Natural killer cell (primary cell): ENCODE measurements at regions not wholly inside any gene's neighbourhood (a gene's known extent, or its start where the extent isn't known, plus 50 kb on each side); places are given as distances from the start of the nearest gene placed in this dataset.

Source experiments
- ATAC-seq, 3 donors: fragments of 150-1000 bp in 2 of 3; fragments of 200-7000 bp in 1 of 3; cut with Tn5 transposase; 1 replicate in 1 of 3; 2 replicates in 2 of 3; pipeline ENCODE4 v1.10.0; 2021; ENCODE audit warnings: mild to moderate bottlenecking in 2 of 3, moderate library complexity in 2 of 3
- DNase-seq, 2 donors: peaks; one replicate each; pipeline versions ENCODE4 v3.0.0 to v3.0.0-alpha.2; 2013 to 2021; ENCODE audit warnings: mixed read lengths in 1 of 2
- H3K27ac ChIP-seq: one replicate; pipeline ENCODE4 v1.5.1; 2013; ENCODE audit warnings: mild to moderate bottlenecking, low read length
- H3K27me3 ChIP-seq: one replicate; pipeline ENCODE4 v1.6.1; 2013; ENCODE audit warnings: low read length; ENCODE audit not compliant: control insufficient read depth, insufficient read depth
- H3K36me3 ChIP-seq: one replicate; pipeline ENCODE4 v1.6.1; 2013; ENCODE audit warnings: low read length; ENCODE audit not compliant: control insufficient read depth, insufficient read depth
- H3K4me1 ChIP-seq: one replicate; pipeline ENCODE4 v1.6.1; 2013; ENCODE audit warnings: low read length; ENCODE audit not compliant: control insufficient read depth, insufficient read depth
- H3K4me3 ChIP-seq: one replicate; pipeline ENCODE4 v1.5.1; 2013; ENCODE audit warnings: low read length
- H3K9me3 ChIP-seq: one replicate; pipeline ENCODE4 v1.6.1; 2013; ENCODE audit warnings: low read length; ENCODE audit not compliant: control insufficient read depth, insufficient read depth
- H3K27ac Mint-ChIP-seq, 2 donors: one replicate each; pipeline ENCODE4 v1.8.0; 2022; ENCODE audit warnings: mild to moderate bottlenecking in 2 of 2, mixed read lengths in 2 of 2, moderate library complexity in 1 of 2
- H3K27me3 Mint-ChIP-seq, 2 donors: one replicate each; pipeline ENCODE4 v1.8.0; 2022; ENCODE audit warnings: low read depth in 2 of 2, mixed read lengths in 2 of 2
- H3K36me3 Mint-ChIP-seq: one replicate; pipeline ENCODE4 v1.8.0; 2022; ENCODE audit warnings: mixed read lengths
- H3K4me1 Mint-ChIP-seq, 2 donors: one replicate each; pipeline ENCODE4 v1.8.0; 2022; ENCODE audit warnings: mixed read lengths in 2 of 2
- H3K4me3 Mint-ChIP-seq: one replicate; pipeline ENCODE4 v1.8.0; 2022; ENCODE audit warnings: mild to moderate bottlenecking, moderate library complexity, mixed read lengths
- H3K9me3 Mint-ChIP-seq, 2 donors: one replicate each; pipeline ENCODE4 v1.8.0; 2022; ENCODE audit warnings: mixed read lengths in 2 of 2
- WGBS: methylation state at CpG from one replicate; pipeline ENCODE4 v1.1.7; 2013; ENCODE audit warnings: missing lambda C conversion rate; ENCODE audit not compliant: insufficient coverage; 5-methylcytosine and 5-hydroxymethylcytosine counted together
- intact Hi-C: fragments of 100-400 bp; cut with micrococcal nuclease; formaldehyde crosslinking; loops from one replicate; pipeline ENCODE4 v1.14.2; 2022
- TF ChIP-seq, protein P1 (sequence below): fragments of 200-600 bp; IDR thresholded peaks from one replicate; pipeline ENCODE4 v1.8.0; 2022; ENCODE audit warnings: antibody characterized with exemption

DNA sequence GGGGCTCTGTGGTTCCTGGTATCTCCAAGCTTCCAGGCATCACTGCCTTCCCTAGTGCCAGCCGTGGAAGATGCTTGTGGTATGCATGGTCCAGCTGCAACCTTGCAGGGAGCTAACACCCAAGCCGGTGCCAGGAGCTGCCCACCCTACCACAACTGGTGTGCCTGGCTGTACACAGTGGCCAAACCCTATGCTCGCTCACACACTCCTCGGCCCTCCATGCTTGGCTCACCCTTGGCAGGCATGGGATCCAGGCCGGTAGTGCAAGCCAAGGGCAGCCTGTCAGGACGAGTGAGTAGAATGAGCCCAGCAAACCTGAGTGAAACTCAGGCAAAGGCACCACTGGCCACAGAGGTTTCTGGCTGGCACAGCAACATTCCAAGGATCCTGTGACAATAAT is 1676.0 kb downstream of the SLITRK1 start:
- H3K9me3 Mint-ChIP-seq: peaks cover 8% of the 10 kb centered on the region in 2 donors
- no peak overlapping the region for H3K4me3 ChIP-seq
- no peaks in the 10 kb centered on the region for H3K4me1 ChIP-seq
- no peaks in the 10 kb centered on the region for H3K4me1 Mint-ChIP-seq
- no peak overlapping the region for H3K27ac ChIP-seq
- DNase-seq: no peak
- TF ChIP-seq, protein P1, sequence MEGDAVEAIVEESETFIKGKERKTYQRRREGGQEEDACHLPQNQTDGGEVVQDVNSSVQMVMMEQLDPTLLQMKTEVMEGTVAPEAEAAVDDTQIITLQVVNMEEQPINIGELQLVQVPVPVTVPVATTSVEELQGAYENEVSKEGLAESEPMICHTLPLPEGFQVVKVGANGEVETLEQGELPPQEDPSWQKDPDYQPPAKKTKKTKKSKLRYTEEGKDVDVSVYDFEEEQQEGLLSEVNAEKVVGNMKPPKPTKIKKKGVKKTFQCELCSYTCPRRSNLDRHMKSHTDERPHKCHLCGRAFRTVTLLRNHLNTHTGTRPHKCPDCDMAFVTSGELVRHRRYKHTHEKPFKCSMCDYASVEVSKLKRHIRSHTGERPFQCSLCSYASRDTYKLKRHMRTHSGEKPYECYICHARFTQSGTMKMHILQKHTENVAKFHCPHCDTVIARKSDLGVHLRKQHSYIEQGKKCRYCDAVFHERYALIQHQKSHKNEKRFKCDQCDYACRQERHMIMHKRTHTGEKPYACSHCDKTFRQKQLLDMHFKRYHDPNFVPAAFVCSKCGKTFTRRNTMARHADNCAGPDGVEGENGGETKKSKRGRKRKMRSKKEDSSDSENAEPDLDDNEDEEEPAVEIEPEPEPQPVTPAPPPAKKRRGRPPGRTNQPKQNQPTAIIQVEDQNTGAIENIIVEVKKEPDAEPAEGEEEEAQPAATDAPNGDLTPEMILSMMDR: no peak
- intact Hi-C loops: no loop called here
- no peaks in the 10 kb centered on the region for H3K27me3 Mint-ChIP-seq
- no peak overlapping the region for H3K4me3 Mint-ChIP-seq
- 87% methylated on average over 6 of the region's 6 CpGs for WGBS
- no peaks in the 10 kb centered on the region for H3K27me3 ChIP-seq
- no peak for ATAC-seq
- H3K9me3 ChIP-seq: peaks cover 8% of the 10 kb centered on the region
- peaks cover 7% of the 10 kb centered on the region for H3K36me3 Mint-ChIP-seq
- no peaks in the 10 kb centered on the region for H3K36me3 ChIP-seq
- H3K27ac Mint-ChIP-seq: no peak overlapping the region

DNA sequence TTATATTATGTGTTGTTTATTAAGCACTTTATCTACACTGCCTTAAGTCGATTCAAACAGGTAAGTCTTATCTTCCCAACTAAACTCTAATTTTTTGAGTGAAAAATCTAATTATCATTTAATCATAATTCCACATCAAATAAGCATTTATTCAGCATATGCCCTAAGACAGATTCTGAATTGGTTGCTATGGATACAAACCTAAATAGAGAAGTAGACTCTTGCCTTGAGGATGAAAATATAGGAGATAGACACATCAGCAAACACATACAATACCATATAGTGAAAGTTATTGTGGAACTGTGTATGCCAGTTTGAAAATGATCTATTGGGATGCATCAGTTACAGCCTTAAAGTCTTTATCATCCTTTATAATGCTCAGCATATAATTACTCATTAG is 1679.9 kb downstream of the SLITRK1 start:
- no peak overlapping the region for H3K27ac ChIP-seq
- DNase-seq: no peak
- Mint-ChIP-seq H3K9me3 (peaks cover 9 to 13% of the 10 kb centered on the region in 2 donors), H3K27me3 (no peaks in the 10 kb centered on the region), H3K4me3 (no peak overlapping the region), H3K36me3 (peaks cover 7% of the 10 kb centered on the region), H3K4me1 (no peaks in the 10 kb centered on the region), H3K27ac (no peak overlapping the region)
- ATAC-seq: no peak
- TF ChIP-seq, protein P1: no peak
- H3K9me3 ChIP-seq: peaks cover 11% of the 10 kb centered on the region
- H3K4me3 ChIP-seq: no peak overlapping the region
- WGBS: no CpG with 5 or more reads among the region's 1 CpG
- no peaks in the 10 kb centered on the region for H3K27me3 ChIP-seq
- no peaks in the 10 kb centered on the region for H3K36me3 ChIP-seq
- H3K4me1 ChIP-seq: no peaks in the 10 kb centered on the region
- intact Hi-C loops: no loop called here

DNA sequence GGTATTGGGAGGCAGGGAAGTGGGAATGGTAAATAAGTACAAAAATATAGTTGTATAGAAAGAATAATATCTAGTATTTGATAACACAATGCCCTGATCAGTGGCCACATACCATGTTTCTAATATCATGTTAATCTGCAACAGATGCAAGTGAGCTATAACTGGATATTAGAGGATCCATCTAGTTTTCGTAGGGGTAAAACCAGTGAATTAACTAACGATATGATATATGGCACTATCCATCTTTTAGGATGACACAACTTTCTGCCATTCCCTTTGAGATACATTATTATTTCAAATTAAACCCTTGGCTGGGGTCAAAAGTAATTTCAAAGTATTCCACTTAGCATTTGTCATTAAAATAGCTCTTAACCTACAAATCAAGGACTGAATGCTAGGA is 1686.2 kb downstream of the SLITRK1 start:
- peaks cover 16 to 19% of the 10 kb centered on the region in 2 donors for H3K9me3 Mint-ChIP-seq
- H3K27ac Mint-ChIP-seq: no peak overlapping the region
- 100% methylated on average over 2 of the region's 2 CpGs for WGBS
- TF ChIP-seq, protein P1: no peak
- no peaks in the 10 kb centered on the region for H3K27me3 Mint-ChIP-seq
- Histone ChIP-seq H3K27me3 (no peaks in the 10 kb centered on the region), H3K27ac (no peak overlapping the region), H3K4me3 (no peak overlapping the region), H3K4me1 (no peaks in the 10 kb centered on the region), H3K9me3 (peaks cover 6% of the 10 kb centered on the region), H3K36me3 (no peaks in the 10 kb centered on the region)
- H3K4me3 Mint-ChIP-seq: no peak overlapping the region
- intact Hi-C loops: no loop called here
- H3K36me3 Mint-ChIP-seq: peaks cover 6% of the 10 kb centered on the region
- no peak for DNase-seq
- ATAC-seq: no peak
- no peaks in the 10 kb centered on the region for H3K4me1 Mint-ChIP-seq

DNA sequence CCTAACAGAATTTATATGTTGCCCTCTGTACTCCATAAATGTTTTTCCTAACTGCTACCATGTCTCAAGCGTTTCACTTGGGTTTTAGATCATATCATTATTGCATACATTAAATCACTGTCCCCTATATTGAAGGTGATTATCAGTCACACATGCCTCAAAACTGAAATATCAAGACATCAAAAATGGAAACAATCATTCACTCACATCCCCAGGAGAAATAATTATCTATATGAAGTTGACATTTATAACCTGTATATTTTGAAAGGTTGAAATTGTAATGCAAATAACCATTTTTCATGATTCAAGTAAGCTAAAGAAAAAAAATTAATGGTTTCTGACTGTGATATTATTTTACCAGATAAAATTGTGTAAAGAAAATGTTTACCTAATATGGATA is 1695.0 kb downstream of the SLITRK1 start:
- Mint-ChIP-seq H3K27ac (no peak overlapping the region), H3K27me3 (no peaks in the 10 kb centered on the region), H3K4me3 (no peak overlapping the region), H3K4me1 (no peaks in the 10 kb centered on the region), H3K9me3 (peaks cover 11 to 16% of the 10 kb centered on the region in 2 donors), H3K36me3 (no peaks in the 10 kb centered on the region)
- TF ChIP-seq, protein P1: no peak
- ATAC-seq (no peak), DNase-seq (no peak)
- no peak overlapping the region for H3K27ac ChIP-seq
- WGBS: 86% methylated on average over 1 of the region's 1 CpG
- H3K9me3 ChIP-seq: no peaks in the 10 kb centered on the region
- no peaks in the 10 kb centered on the region for H3K4me1 ChIP-seq
- intact Hi-C loops: no loop called here
- no peaks in the 10 kb centered on the region for H3K36me3 ChIP-seq
- H3K27me3 ChIP-seq: no peaks in the 10 kb centered on the region
- H3K4me3 ChIP-seq: no peak overlapping the region
